ENCODE measurements at regions not wholly inside any gene's neighbourhood (a gene's known extent, or its start where the extent isn't known, plus 50 kb on each side); places are given as distances from the start of the nearest gene placed in this dataset.

- no peak for TF ChIP-seq POLR2A (IDR thresholded peaks at IDR 0.05)
- TF ChIP-seq CTCF (IDR thresholded peaks at IDR 0.05) = no peak
Observed at GRCh38 chr6:4382362-4382853, 247.0 kb upstream of the ECI2 start.
